A549 (cell line): ENCODE measurements at regions not wholly inside any gene's neighbourhood (a gene's known extent, or its start where the extent isn't known, plus 50 kb on each side); places are given as distances from the start of the nearest gene placed in this dataset.

Experiments used
- ATAC-seq, 2 experiments: fragments of 200-7000 bp in 1 of 2; fragments of >200 bp in 1 of 2; cut with Nextera tagmentation in 1 of 2; cut with Tn5 transposase in 1 of 2; 3 replicates each; pipeline versions ENCODE4 v1.8.0 to v1.9.1; 2018 to 2020; ENCODE audit warnings: mild to moderate bottlenecking in 1 of 2, moderate library complexity in 1 of 2
- CTCF ChIA-PET: fragments of 300-600 bp; sonication (Branson Sonifier 250); formaldehyde crosslinking; extraction: SDS; loops from one replicate; lab custom pipeline; 2021; ENCODE audit warnings: antibody characterized with exemption, inconsistent platforms; lab: Yijun Ruan, JAX
- POLR2A ChIA-PET: fragments of 350-600 bp; formaldehyde crosslinking; extraction: SDS; loops from one replicate; lab custom pipeline; 2021; ENCODE audit warnings: antibody characterized with exemption, inconsistent platforms; lab: Yijun Ruan, JAX
- DNase-seq, 2 experiments: peaks; one replicate each; pipeline versions ENCODE4 v3.0.0 to v3.0.0-alpha.2; 2011 to 2016; ENCODE audit warnings: low read depth in 1 of 2, low spot score in 1 of 2
- FAIRE-seq: peaks from 2 replicates; lab custom pipeline; 2011; peaks lifted over from hg19 to GRCh38; lab: Jason Lieb, UNC
- H3K27ac ChIP-seq, 2 experiments: fragments of >200 bp; sonication (Bioruptor Twin); formaldehyde crosslinking; 3 replicates each; pipeline ENCODE4 v1.5.1; 2016 to 2017
- H3K4me1 ChIP-seq: fragments of >200 bp; sonication (Bioruptor Twin); formaldehyde crosslinking; 3 replicates; pipeline ENCODE4 v1.6.1; 2016
- H3K4me2 ChIP-seq: fragments of >200 bp; sonication (Bioruptor Twin); formaldehyde crosslinking; 3 replicates; pipeline ENCODE4 v1.6.1; 2016
- H3K4me3 ChIP-seq: fragments of >200 bp; sonication (Bioruptor Twin); formaldehyde crosslinking; 3 replicates; pipeline ENCODE4 v1.5.1; 2016
- H3K9me3 ChIP-seq: fragments of >200 bp; sonication (Bioruptor Twin); formaldehyde crosslinking; 3 replicates; pipeline ENCODE4 v1.6.1; 2016
- CBX2 ChIP-seq: fragments of 200-600 bp; sonication (generic); IDR thresholded peaks from 2 replicates; pipeline ENCODE4 v1.6.1; 2016; ENCODE audit warnings: low read depth, mild to moderate bottlenecking, borderline replicate concordance
- CEBPB ChIP-seq, 2 experiments: fragments of >200 bp in 1 of 2; sonication (Bioruptor Twin) in 1 of 2; formaldehyde crosslinking in 1 of 2; IDR thresholded peaks; 2 replicates each; pipeline ENCODE4 v1.6.1; 2012 to 2016
- FOSL2 ChIP-seq, 2 experiments: fragments of 450-650 bp in 1 of 2; fragments of >200 bp in 1 of 2; sonication (Bioruptor Twin) in 1 of 2; formaldehyde crosslinking; IDR thresholded peaks; 2 replicates each; pipeline versions ENCODE4 v1.5.0 to v1.6.1; 2016 to 2020; ENCODE audit warnings: mild to moderate bottlenecking in 1 of 2, moderate library complexity in 1 of 2
- HDAC2 ChIP-seq: fragments of 200-600 bp; sonication (generic); IDR thresholded peaks from 2 replicates; pipeline ENCODE4 v1.6.1; 2016
- HOXB5 ChIP-seq: fragments of 250-450 bp; sonication (Bioruptor Pico); IDR thresholded peaks from 2 replicates; pipeline ENCODE4 v1.5.0; 2020; ENCODE audit warnings: mild to moderate bottlenecking, moderate library complexity
- KDM5A ChIP-seq: fragments of 200-600 bp; sonication (generic); IDR thresholded peaks from 2 replicates; pipeline ENCODE4 v1.6.1; 2016; ENCODE audit warnings: antibody characterized with exemption, mild to moderate bottlenecking
- MAZ ChIP-seq: fragments of 150-350 bp; IDR thresholded peaks from 2 replicates; pipeline ENCODE4 v1.6.1; 2014; ENCODE audit warnings: antibody characterized with exemption, low read depth, low read length, borderline replicate concordance
- PHF8 ChIP-seq: fragments of 200-600 bp; sonication (generic); IDR thresholded peaks from 2 replicates; pipeline ENCODE4 v1.6.1; 2016; ENCODE audit warnings: low read depth, mild to moderate bottlenecking, antibody characterized with exemption, moderate library complexity, borderline replicate concordance
- POLR2A ChIP-seq: IDR thresholded peaks from 2 replicates; pipeline ENCODE4 v1.6.1; 2012; ENCODE audit warnings: mild to moderate bottlenecking, low read length
- POLR2AphosphoS2 ChIP-seq: conservative IDR thresholded peaks from 2 replicates; pipeline ENCODE4 v1.6.1; 2012; ENCODE audit warnings: low read length, improper control_type of control experiment, inconsistent platforms
- RAD21 ChIP-seq, 2 experiments: fragments of >200 bp in 1 of 2; sonication (Bioruptor Twin) in 1 of 2; formaldehyde crosslinking in 1 of 2; IDR thresholded peaks in 1 of 2; conservative IDR thresholded peaks in 1 of 2; 2 replicates in 1 of 2; 3 replicates in 1 of 2; pipeline ENCODE4 v1.6.1; 2012 to 2018; ENCODE audit warnings: inconsistent platforms in 1 of 2
- RCOR1 ChIP-seq: fragments of 150-350 bp; IDR thresholded peaks from 2 replicates; pipeline ENCODE4 v1.6.1; 2014; ENCODE audit warnings: antibody characterized with exemption, low read length, low read depth
- REST ChIP-seq: fragments of 200-600 bp; sonication (generic); IDR thresholded peaks from 2 replicates; pipeline ENCODE4 v1.6.1; 2016; ENCODE audit warnings: antibody characterized with exemption, mild to moderate bottlenecking, moderate library complexity
- RNF2 ChIP-seq: fragments of 200-600 bp; sonication (generic); IDR thresholded peaks from 2 replicates; pipeline ENCODE4 v1.6.1; 2016; ENCODE audit warnings: low read depth, mild to moderate bottlenecking, antibody characterized with exemption, moderate library complexity, borderline replicate concordance
- SMC3 ChIP-seq: fragments of >200 bp; sonication (Bioruptor Twin); formaldehyde crosslinking; IDR thresholded peaks from 3 replicates; pipeline ENCODE4 v1.6.1; 2018; ENCODE audit warnings: inconsistent platforms
- ZC3H11A ChIP-seq: fragments of 450-650 bp; IDR thresholded peaks from 2 replicates; pipeline ENCODE4 v1.6.1; 2014; ENCODE audit warnings: antibody characterized with exemption, mild to moderate bottlenecking
- WGBS: methylation state at CpG from one replicate; pipeline ENCODE4 v1.1.6; 2017; ENCODE audit errors: missing lambda C conversion rate; 5-methylcytosine and 5-hydroxymethylcytosine counted together
- TF ChIP-seq, protein P1 (sequence below): fragments of 250-450 bp; sonication (Bioruptor Pico); IDR thresholded peaks from 2 replicates; pipeline ENCODE4 v1.5.0; 2021; ENCODE audit warnings: mild to moderate bottlenecking, moderate library complexity, borderline replicate concordance
- TF ChIP-seq, protein P2 (sequence below): fragments of 150-350 bp; IDR thresholded peaks from 2 replicates; pipeline ENCODE4 v1.6.1; 2014; ENCODE audit warnings: low read depth, mild to moderate bottlenecking, low read length
- TF ChIP-seq, protein P3 (sequence below): IDR thresholded peaks from 2 replicates; pipeline ENCODE4 v1.6.1; 2012; ENCODE audit warnings: low read depth, borderline replicate concordance
- TF ChIP-seq, protein P4 (sequence below): fragments of >200 bp; sonication (Bioruptor Twin); formaldehyde crosslinking; IDR thresholded peaks from 2 replicates; pipeline ENCODE4 v1.6.1; 2016

DNA sequence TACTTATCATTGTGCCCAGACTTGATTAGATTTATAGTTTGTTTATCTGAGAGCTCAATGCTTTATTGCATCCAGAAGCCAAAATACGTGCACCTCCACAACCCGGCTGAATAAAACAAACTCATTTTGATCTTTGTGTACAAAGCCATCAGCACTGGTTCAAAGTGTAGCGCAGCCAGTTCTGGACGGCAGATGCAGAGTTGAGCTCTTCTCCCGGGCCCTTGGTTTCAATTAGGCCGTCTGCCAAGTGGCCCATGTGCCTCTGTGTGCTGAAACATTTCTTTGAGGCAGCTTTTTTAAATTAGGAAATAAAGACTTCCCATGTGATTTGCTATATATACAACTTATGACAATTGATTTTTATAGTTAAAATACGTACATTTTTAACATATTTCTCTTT lies 96.2 kb upstream of the RSPO3 start:
- H3K9me3 ChIP-seq = no peaks in the 10 kb centered on the region
- POLR2A ChIA-PET = no interaction called here
- 54% methylated on average over 7 of the region's 7 CpGs for WGBS
- no peak for ATAC-seq
- CTCF ChIA-PET = no interaction called here
- peak overlapping the region in 1 of 2 experiments; percentile 64; a peak in 3 of 6 replicates for H3K27ac ChIP-seq
- no peak overlapping the region; the same call in 2 of the 3 replicates for H3K4me2 ChIP-seq
- H3K4me3 ChIP-seq = no peak overlapping the region
- FAIRE-seq = no peak
- peaks cover 50% of the 10 kb centered on the region for H3K4me1 ChIP-seq
- DNase-seq = no peak
- no peak for TF ChIP-seq RAD21 (conservative IDR thresholded peaks at IDR 0.05 in 1 of 2, IDR thresholded peaks at IDR 0.05 in 1 of 2)
- TF ChIP-seq, protein P1, sequence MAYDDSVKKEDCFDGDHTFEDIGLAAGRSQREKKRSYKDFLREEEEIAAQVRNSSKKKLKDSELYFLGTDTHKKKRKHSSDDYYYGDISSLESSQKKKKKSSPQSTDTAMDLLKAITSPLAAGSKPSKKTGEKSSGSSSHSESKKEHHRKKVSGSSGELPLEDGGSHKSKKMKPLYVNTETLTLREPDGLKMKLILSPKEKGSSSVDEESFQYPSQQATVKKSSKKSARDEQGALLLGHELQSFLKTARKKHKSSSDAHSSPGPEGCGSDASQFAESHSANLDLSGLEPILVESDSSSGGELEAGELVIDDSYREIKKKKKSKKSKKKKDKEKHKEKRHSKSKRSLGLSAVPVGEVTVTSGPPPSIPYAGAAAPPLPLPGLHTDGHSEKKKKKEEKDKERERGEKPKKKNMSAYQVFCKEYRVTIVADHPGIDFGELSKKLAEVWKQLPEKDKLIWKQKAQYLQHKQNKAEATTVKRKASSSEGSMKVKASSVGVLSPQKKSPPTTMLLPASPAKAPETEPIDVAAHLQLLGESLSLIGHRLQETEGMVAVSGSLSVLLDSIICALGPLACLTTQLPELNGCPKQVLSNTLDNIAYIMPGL (CRISPR knock-in tag) = no peak
- TF ChIP-seq, protein P2, sequence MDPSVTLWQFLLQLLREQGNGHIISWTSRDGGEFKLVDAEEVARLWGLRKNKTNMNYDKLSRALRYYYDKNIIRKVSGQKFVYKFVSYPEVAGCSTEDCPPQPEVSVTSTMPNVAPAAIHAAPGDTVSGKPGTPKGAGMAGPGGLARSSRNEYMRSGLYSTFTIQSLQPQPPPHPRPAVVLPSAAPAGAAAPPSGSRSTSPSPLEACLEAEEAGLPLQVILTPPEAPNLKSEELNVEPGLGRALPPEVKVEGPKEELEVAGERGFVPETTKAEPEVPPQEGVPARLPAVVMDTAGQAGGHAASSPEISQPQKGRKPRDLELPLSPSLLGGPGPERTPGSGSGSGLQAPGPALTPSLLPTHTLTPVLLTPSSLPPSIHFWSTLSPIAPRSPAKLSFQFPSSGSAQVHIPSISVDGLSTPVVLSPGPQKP = no peak
- no peak for TF ChIP-seq MAZ
- TF ChIP-seq, protein P3, sequence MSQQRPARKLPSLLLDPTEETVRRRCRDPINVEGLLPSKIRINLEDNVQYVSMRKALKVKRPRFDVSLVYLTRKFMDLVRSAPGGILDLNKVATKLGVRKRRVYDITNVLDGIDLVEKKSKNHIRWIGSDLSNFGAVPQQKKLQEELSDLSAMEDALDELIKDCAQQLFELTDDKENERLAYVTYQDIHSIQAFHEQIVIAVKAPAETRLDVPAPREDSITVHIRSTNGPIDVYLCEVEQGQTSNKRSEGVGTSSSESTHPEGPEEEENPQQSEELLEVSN = no peak
- TF ChIP-seq POLR2A = no peak
- TF ChIP-seq RCOR1 = no peak
- no peak for TF ChIP-seq FOSL2 (IDR thresholded peaks at IDR 0.05)
- no peak for TF ChIP-seq FOSL2 (CRISPR knock-in tag; IDR thresholded peaks at IDR 0.05)
- no peak for TF ChIP-seq KDM5A
- TF ChIP-seq, protein P4, sequence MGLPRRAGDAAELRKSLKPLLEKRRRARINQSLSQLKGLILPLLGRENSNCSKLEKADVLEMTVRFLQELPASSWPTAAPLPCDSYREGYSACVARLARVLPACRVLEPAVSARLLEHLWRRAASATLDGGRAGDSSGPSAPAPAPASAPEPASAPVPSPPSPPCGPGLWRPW = no peak
- no peak for TF ChIP-seq REST
- TF ChIP-seq PHF8 = no peak
- no peak for TF ChIP-seq CBX2
- no peak for TF ChIP-seq POLR2AphosphoS2
- no peak for TF ChIP-seq ZC3H11A
- TF ChIP-seq SMC3 = no peak
- TF ChIP-seq HDAC2 = no peak
- no peak for TF ChIP-seq HOXB5
- no peak for TF ChIP-seq CEBPB (IDR thresholded peaks at IDR 0.05)
- no peak for TF ChIP-seq RNF2
- TF ChIP-seq, all 56 proteins: peak for 0
